Mesenchymal stem cell (in vitro differentiated cells and primary cell): ENCODE measurements at regions not wholly inside any gene's neighbourhood (a gene's known extent, or its start where the extent isn't known, plus 50 kb on each side); places are given as distances from the start of the nearest gene placed in this dataset.

Experiments
- DNase-seq: peaks from one replicate; pipeline ENCODE4 v3.0.0-alpha.2; 2013
- H2AFZ ChIP-seq: one replicate; pipeline ENCODE4 v1.6.1; 2013; ENCODE audit warnings: low read depth, mild to moderate bottlenecking, control low read depth, inconsistent platforms, low read length, moderate library complexity
- H2AK5ac ChIP-seq: 2 replicates; pipeline ENCODE4 v1.6.1; 2013; ENCODE audit warnings: low read length, moderate library complexity, mild to moderate bottlenecking, inconsistent platforms; ENCODE audit not compliant: severe bottlenecking
- H2BK120ac ChIP-seq: one replicate; pipeline ENCODE4 v1.6.1; 2013; ENCODE audit warnings: low read depth, mild to moderate bottlenecking, inconsistent platforms, low read length, moderate library complexity
- H2BK12ac ChIP-seq, 2 experiments: one replicate each; pipeline ENCODE4 v1.6.1; 2013; ENCODE audit warnings: inconsistent platforms in 2 of 2, low read length in 2 of 2, mild to moderate bottlenecking in 2 of 2, moderate library complexity in 2 of 2, control low read depth in 1 of 2
- H2BK15ac ChIP-seq: one replicate; pipeline ENCODE4 v1.6.1; 2013; ENCODE audit warnings: mild to moderate bottlenecking, low read depth, inconsistent platforms; ENCODE audit not compliant: poor library complexity, severe bottlenecking
- H2BK5ac ChIP-seq: 2 replicates; pipeline ENCODE4 v1.6.1; 2013; ENCODE audit warnings: low read depth, mild to moderate bottlenecking, low read length, control low read depth, inconsistent platforms; ENCODE audit not compliant: poor library complexity, severe bottlenecking
- H3K14ac ChIP-seq, 2 experiments: one replicate each; pipeline ENCODE4 v1.6.1; 2013; ENCODE audit warnings: inconsistent platforms in 2 of 2, low read length in 2 of 2, control low read depth in 1 of 2, mild to moderate bottlenecking in 1 of 2, moderate library complexity in 1 of 2
- H3K18ac ChIP-seq, 2 experiments: one replicate each; pipeline ENCODE4 v1.6.1; 2013; ENCODE audit warnings: inconsistent platforms in 2 of 2, low read length in 2 of 2, control low read depth in 1 of 2, low read depth in 1 of 2, mild to moderate bottlenecking in 1 of 2
- H3K23ac ChIP-seq, 2 experiments: one replicate each; pipeline ENCODE4 v1.6.1; 2013; ENCODE audit warnings: inconsistent platforms in 2 of 2, low read length in 2 of 2, mild to moderate bottlenecking in 2 of 2, moderate library complexity in 2 of 2, control low read depth in 1 of 2
- H3K27ac ChIP-seq: 2 replicates; pipeline ENCODE4 v1.5.1; 2013; ENCODE audit warnings: mild to moderate bottlenecking, moderate library complexity, low read length, control low read depth, inconsistent platforms; ENCODE audit not compliant: poor library complexity, severe bottlenecking
- H3K27me3 ChIP-seq, 2 experiments: 2 replicates each; pipeline versions ENCODE4 v1.6.1 to v1.7.0; 2013; ENCODE audit warnings: low read length in 2 of 2, mild to moderate bottlenecking in 2 of 2, moderate library complexity in 2 of 2, control low read depth in 1 of 2, inconsistent platforms in 1 of 2; ENCODE audit not compliant: control insufficient read depth in 1 of 2, insufficient read depth in 1 of 2
- H3K36me3 ChIP-seq, 2 experiments: 2 replicates each; pipeline versions ENCODE4 v1.6.1 to v1.7.0; 2013; ENCODE audit warnings: low read length in 2 of 2, control low read depth in 1 of 2, inconsistent platforms in 1 of 2, low read depth in 1 of 2, mild to moderate bottlenecking in 1 of 2; ENCODE audit not compliant: insufficient read depth in 2 of 2, control insufficient read depth in 1 of 2
- H3K4ac ChIP-seq, 2 experiments: one replicate each; pipeline ENCODE4 v1.6.1; 2013; ENCODE audit warnings: inconsistent platforms in 2 of 2, low read length in 2 of 2, mild to moderate bottlenecking in 2 of 2, moderate library complexity in 2 of 2, control low read depth in 1 of 2, low read depth in 1 of 2
- H3K4me1 ChIP-seq: 2 replicates; pipeline ENCODE4 v1.6.1; 2013; ENCODE audit warnings: low read depth, low read length, control low read depth; ENCODE audit not compliant: control insufficient read depth, insufficient read depth
- H3K4me2 ChIP-seq: 2 replicates; pipeline ENCODE4 v1.6.1; 2013; ENCODE audit warnings: low read length, mild to moderate bottlenecking, inconsistent platforms; ENCODE audit not compliant: poor library complexity, severe bottlenecking
- H3K4me3 ChIP-seq, 2 experiments: 2 replicates each; pipeline versions ENCODE4 v1.5.1 to v1.7.0; 2013; ENCODE audit warnings: low read length in 2 of 2, mild to moderate bottlenecking in 2 of 2, control low read depth in 1 of 2, low read depth in 1 of 2; ENCODE audit not compliant: insufficient read depth in 1 of 2
- H3K79me1 ChIP-seq: replicated peaks from 2 replicates; pipeline ENCODE4 v1.6.1; 2013; ENCODE audit warnings: mild to moderate bottlenecking, control low read depth, low read length, inconsistent platforms; ENCODE audit not compliant: poor library complexity, severe bottlenecking
- H3K9ac ChIP-seq: 2 replicates; pipeline ENCODE4 v1.7.0; 2013; ENCODE audit warnings: mild to moderate bottlenecking, low read length, moderate library complexity
- H3K9me3 ChIP-seq: 2 replicates; pipeline ENCODE4 v1.7.0; 2013; ENCODE audit warnings: mild to moderate bottlenecking, low read length; ENCODE audit not compliant: control insufficient read depth
- H4K8ac ChIP-seq: one replicate; pipeline ENCODE4 v1.6.1; 2013; ENCODE audit warnings: inconsistent platforms, mild to moderate bottlenecking, low read length, moderate library complexity
- H4K91ac ChIP-seq: one replicate; pipeline ENCODE4 v1.6.1; 2013; ENCODE audit warnings: mild to moderate bottlenecking, low read length, inconsistent platforms
- WGBS: methylation state at CpG from one replicate; pipeline ENCODE4 v1.1.7; 2013; ENCODE audit warnings: mixed read lengths; 5-methylcytosine and 5-hydroxymethylcytosine counted together

GRCh38 chr11:96620464-96621044 is 230.7 kb downstream of the JRKL start:
- H4K91ac ChIP-seq = no peak overlapping the region
- H3K4me2 ChIP-seq = no peak overlapping the region
- no peak overlapping the region for H3K23ac ChIP-seq
- H3K4me1 ChIP-seq = no peaks in the 10 kb centered on the region
- no peak overlapping the region for H2BK120ac ChIP-seq
- H3K14ac ChIP-seq = no peak overlapping the region
- no peak overlapping the region for H2AFZ ChIP-seq
- H3K4ac ChIP-seq = no peak overlapping the region
- H3K27ac ChIP-seq = no peak overlapping the region
- no peak overlapping the region for H3K9ac ChIP-seq
- no peak overlapping the region for H2BK15ac ChIP-seq
- H3K18ac ChIP-seq = no peak overlapping the region
- no peaks in the 10 kb centered on the region for H3K36me3 ChIP-seq
- no peak overlapping the region for H4K8ac ChIP-seq
- no peak overlapping the region for H2AK5ac ChIP-seq
- H3K4me3 ChIP-seq = no peak overlapping the region
- no peak overlapping the region for H2BK12ac ChIP-seq
- no peak overlapping the region for H2BK5ac ChIP-seq
- 100% methylated on average over 1 of the region's 1 CpG for WGBS
- no peak for DNase-seq
- H3K9me3 ChIP-seq = no peaks in the 10 kb centered on the region
- no peaks in the 10 kb centered on the region for H3K79me1 ChIP-seq
- no peaks in the 10 kb centered on the region for H3K27me3 ChIP-seq

- no peak overlapping the region for H2AFZ ChIP-seq
- H4K91ac ChIP-seq = no peak overlapping the region
- no peaks in the 10 kb centered on the region for H3K27me3 ChIP-seq
These were observed 231.3 kb downstream of the JRKL start for GRCh38 chr11:96621161-96621560.

DNA sequence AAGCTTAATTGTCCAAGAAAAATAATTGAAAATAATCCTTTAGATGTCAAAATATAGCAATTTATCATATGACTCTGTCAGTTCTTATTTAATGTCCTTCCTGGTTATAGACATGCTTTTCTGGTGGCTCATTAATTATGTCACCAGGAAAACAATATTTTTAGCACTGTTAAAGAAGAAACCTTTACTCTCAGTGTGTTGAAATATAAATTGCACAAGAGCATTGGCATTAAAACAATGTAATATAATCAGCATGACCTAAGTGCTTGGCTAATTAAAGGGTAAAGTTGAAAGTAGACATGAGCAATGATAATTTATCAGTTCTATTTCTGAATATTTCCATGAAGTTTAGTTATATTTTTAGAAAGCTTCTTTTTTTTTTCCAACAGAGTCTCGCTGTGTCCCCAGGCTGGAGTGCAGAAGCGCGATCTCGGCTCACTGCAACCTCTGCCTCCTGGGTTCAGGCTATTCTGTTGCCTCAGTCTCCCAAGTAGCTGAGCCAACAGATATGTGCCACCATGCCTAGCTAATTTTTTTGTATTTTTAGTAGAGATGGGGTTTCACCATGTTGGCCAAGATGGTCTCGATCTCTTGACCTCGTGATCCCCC is 232.3 kb downstream of the JRKL start:
- no peak for DNase-seq
- no peak overlapping the region for H2AFZ ChIP-seq
- H2BK12ac ChIP-seq = no peak overlapping the region
- no peak overlapping the region for H3K27ac ChIP-seq
- H3K23ac ChIP-seq = no peak overlapping the region
- no peak overlapping the region for H4K91ac ChIP-seq
- no peak overlapping the region for H4K8ac ChIP-seq
- H3K9me3 ChIP-seq = peaks cover 9% of the 10 kb centered on the region
- no peaks in the 10 kb centered on the region for H3K4me1 ChIP-seq
- no peak overlapping the region for H2BK15ac ChIP-seq
- H3K18ac ChIP-seq = no peak overlapping the region
- H3K4me3 ChIP-seq = no peak overlapping the region
- WGBS = 92% methylated on average over 4 of the region's 6 CpGs
- H3K36me3 ChIP-seq = no peaks in the 10 kb centered on the region
- H3K14ac ChIP-seq = no peak overlapping the region
- no peak overlapping the region for H3K4me2 ChIP-seq
- no peaks in the 10 kb centered on the region for H3K79me1 ChIP-seq
- no peak overlapping the region for H2AK5ac ChIP-seq
- H3K27me3 ChIP-seq = no peaks in the 10 kb centered on the region
- H2BK5ac ChIP-seq = no peak overlapping the region
- H2BK120ac ChIP-seq = no peak overlapping the region
- H3K9ac ChIP-seq = no peak overlapping the region
- H3K4ac ChIP-seq = no peak overlapping the region

More at GRCh38 chr11:96621161-96621560, 231.3 kb downstream of the JRKL start:
- no peak overlapping the region for H4K8ac ChIP-seq
- no peak overlapping the region for H2BK15ac ChIP-seq
- no peaks in the 10 kb centered on the region for H3K36me3 ChIP-seq
- H3K4ac ChIP-seq = no peak overlapping the region
- no peak overlapping the region for H3K23ac ChIP-seq
- DNase-seq = no peak
- no peak overlapping the region for H3K14ac ChIP-seq
- H3K9ac ChIP-seq = no peak overlapping the region
- no peak overlapping the region for H3K4me3 ChIP-seq
- no peak overlapping the region for H3K18ac ChIP-seq
- H3K4me1 ChIP-seq = no peaks in the 10 kb centered on the region
- no peak overlapping the region for H2BK12ac ChIP-seq
- H3K4me2 ChIP-seq = no peak overlapping the region
- H3K9me3 ChIP-seq = no peaks in the 10 kb centered on the region
- H2BK5ac ChIP-seq = no peak overlapping the region
- no peaks in the 10 kb centered on the region for H3K79me1 ChIP-seq
- no peak overlapping the region for H2BK120ac ChIP-seq
- H2AK5ac ChIP-seq = no peak overlapping the region
- H3K27ac ChIP-seq = no peak overlapping the region
- no CpG with 5 or more reads among the region's 1 CpG for WGBS

- no CpG with 5 or more reads among the region's 2 CpGs for WGBS
- no peak overlapping the region for H2BK15ac ChIP-seq
- DNase-seq = no peak
These were observed 234.3 kb downstream of the JRKL start for GRCh38 chr11:96624126-96624525.

More at GRCh38 chr11:96624126-96624525, 234.3 kb downstream of the JRKL start:
- no peak overlapping the region for H4K8ac ChIP-seq
- H2BK12ac ChIP-seq = no peak overlapping the region
- H3K9ac ChIP-seq = no peak overlapping the region
- H3K4me3 ChIP-seq = no peak overlapping the region
- no peak overlapping the region for H3K27ac ChIP-seq
- H3K23ac ChIP-seq = no peak overlapping the region
- no peak overlapping the region for H3K14ac ChIP-seq
- no peak overlapping the region for H2AFZ ChIP-seq
- peaks cover 10% of the 10 kb centered on the region for H3K9me3 ChIP-seq
- H3K36me3 ChIP-seq = no peaks in the 10 kb centered on the region
- H3K18ac ChIP-seq = no peak overlapping the region
- H2BK120ac ChIP-seq = no peak overlapping the region
- no peak overlapping the region for H2AK5ac ChIP-seq
- no peaks in the 10 kb centered on the region for H3K4me1 ChIP-seq
- H3K4ac ChIP-seq = no peak overlapping the region
- no peak overlapping the region for H3K4me2 ChIP-seq
- H3K79me1 ChIP-seq = no peaks in the 10 kb centered on the region
- no peak overlapping the region for H4K91ac ChIP-seq
- no peaks in the 10 kb centered on the region for H3K27me3 ChIP-seq
- no peak overlapping the region for H2BK5ac ChIP-seq
